Sigmoid colon (tissue), 4 donors: ENCODE measurements at regions not wholly inside any gene's neighbourhood (a gene's known extent, or its start where the extent isn't known, plus 50 kb on each side); places are given as distances from the start of the nearest gene placed in this dataset.

Experiments
- POLR2A ChIP-seq, 2 donors: fragments of 450-650 bp; IDR thresholded peaks; one replicate each; pipeline ENCODE4 v1.6.1; 2016; ENCODE audit warnings: antibody characterized with exemption in 2 of 2, mild to moderate bottlenecking in 2 of 2, moderate library complexity in 2 of 2
- POLR2AphosphoS5 ChIP-seq, 4 donors: sonication (generic); formaldehyde crosslinking; IDR thresholded peaks; one replicate each; pipeline ENCODE4 v1.6.1; 2017; ENCODE audit warnings: antibody characterized with exemption in 4 of 4
- TF ChIP-seq, protein P1 (sequence below), 4 experiments: fragments of 450-650 bp in 3 of 4; fragments of 200-600 bp in 1 of 4; IDR thresholded peaks; one replicate each; pipeline ENCODE4 v1.5.1; 2016 to 2019; ENCODE audit warnings: antibody characterized with exemption in 4 of 4, mild to moderate bottlenecking in 3 of 4, moderate library complexity in 2 of 4

DNA sequence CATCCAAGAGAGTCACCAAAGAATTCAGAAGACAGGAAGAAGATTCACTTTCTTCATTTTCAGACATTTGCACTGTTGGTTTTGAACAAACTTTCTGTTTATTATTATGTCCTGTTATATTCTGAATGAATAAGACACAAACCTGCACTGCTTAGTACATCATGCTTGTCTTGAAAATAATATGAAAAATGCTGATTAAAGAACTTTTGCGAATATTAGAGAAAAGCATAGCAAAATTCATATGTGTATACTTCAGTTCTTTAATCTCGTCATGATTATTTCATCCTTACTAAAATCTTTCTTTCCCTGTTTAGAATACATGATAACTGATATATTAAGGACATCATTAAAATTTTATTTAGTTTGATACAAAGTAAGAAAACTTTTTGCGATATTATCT is 504.1 kb downstream of the POM121L12 start:
- TF ChIP-seq POLR2A (IDR thresholded peaks at IDR 0.05) (no peak), POLR2AphosphoS5 (IDR thresholded peaks at IDR 0.05) (no peak)
- TF ChIP-seq, protein P1, sequence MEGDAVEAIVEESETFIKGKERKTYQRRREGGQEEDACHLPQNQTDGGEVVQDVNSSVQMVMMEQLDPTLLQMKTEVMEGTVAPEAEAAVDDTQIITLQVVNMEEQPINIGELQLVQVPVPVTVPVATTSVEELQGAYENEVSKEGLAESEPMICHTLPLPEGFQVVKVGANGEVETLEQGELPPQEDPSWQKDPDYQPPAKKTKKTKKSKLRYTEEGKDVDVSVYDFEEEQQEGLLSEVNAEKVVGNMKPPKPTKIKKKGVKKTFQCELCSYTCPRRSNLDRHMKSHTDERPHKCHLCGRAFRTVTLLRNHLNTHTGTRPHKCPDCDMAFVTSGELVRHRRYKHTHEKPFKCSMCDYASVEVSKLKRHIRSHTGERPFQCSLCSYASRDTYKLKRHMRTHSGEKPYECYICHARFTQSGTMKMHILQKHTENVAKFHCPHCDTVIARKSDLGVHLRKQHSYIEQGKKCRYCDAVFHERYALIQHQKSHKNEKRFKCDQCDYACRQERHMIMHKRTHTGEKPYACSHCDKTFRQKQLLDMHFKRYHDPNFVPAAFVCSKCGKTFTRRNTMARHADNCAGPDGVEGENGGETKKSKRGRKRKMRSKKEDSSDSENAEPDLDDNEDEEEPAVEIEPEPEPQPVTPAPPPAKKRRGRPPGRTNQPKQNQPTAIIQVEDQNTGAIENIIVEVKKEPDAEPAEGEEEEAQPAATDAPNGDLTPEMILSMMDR (IDR thresholded peaks at IDR 0.05) = no peak
